ENCODE measurements at regions not wholly inside any gene's neighbourhood (a gene's known extent, or its start where the extent isn't known, plus 50 kb on each side); places are given as distances from the start of the nearest gene placed in this dataset.

DNA sequence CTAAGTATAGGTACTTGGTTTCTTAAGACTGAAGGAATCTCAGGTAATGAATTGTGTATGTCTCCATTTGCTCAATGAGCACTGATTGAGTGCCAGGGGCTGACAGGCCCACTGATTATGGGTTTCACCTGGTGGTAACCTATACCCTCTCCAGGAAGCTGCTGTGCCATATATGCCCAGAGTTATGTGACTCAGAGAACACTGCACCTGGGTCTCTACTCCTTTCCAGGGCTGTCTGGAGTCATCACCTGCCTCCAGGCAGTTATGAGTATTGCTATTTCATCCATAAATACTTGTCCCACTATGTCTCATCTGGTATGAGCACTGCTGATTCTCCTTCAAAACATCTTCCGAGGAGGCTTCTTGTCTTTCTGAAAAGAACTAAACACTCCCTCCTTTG is 692.9 kb downstream of the BCL11B start:
- no peak for DNase-seq (ENCODE audit: low read depth)
- TF ChIP-seq, protein P1, sequence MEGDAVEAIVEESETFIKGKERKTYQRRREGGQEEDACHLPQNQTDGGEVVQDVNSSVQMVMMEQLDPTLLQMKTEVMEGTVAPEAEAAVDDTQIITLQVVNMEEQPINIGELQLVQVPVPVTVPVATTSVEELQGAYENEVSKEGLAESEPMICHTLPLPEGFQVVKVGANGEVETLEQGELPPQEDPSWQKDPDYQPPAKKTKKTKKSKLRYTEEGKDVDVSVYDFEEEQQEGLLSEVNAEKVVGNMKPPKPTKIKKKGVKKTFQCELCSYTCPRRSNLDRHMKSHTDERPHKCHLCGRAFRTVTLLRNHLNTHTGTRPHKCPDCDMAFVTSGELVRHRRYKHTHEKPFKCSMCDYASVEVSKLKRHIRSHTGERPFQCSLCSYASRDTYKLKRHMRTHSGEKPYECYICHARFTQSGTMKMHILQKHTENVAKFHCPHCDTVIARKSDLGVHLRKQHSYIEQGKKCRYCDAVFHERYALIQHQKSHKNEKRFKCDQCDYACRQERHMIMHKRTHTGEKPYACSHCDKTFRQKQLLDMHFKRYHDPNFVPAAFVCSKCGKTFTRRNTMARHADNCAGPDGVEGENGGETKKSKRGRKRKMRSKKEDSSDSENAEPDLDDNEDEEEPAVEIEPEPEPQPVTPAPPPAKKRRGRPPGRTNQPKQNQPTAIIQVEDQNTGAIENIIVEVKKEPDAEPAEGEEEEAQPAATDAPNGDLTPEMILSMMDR (conservative IDR thresholded peaks at IDR 0.05; ENCODE audit: control insufficient read depth, insufficient read depth, low read depth, low read length) = no peak
- H3K4me3 ChIP-seq (ENCODE audit: control insufficient read depth, low read depth, low read length) = no peak overlapping the region

DNA sequence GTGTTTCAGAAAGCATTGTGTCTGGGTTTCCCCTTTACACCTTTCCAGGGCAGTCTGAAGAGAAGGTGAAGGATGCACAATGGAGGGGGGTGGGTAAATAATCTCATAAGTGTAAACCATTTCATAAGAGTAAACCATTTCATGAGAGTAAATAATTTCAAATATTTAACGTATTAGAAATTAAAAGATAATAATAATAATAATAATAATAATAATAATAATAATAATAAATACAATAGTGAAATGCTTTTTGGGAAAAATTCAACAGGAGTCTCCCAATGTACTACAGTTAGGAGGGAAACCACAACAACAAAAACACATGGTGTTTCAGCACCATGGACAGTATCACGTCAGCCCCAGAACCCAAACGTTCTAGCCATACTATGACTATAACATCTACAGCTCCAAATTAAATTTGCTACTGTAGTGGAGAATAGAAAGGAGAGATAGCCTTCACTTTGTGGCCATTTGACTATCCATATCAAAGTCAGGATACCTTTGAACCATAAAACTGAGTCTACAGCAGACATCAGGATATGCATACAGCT is 691.8 kb downstream of the BCL11B start:
- no peak overlapping the region for H3K4me3 ChIP-seq (ENCODE audit: control insufficient read depth, low read depth, low read length)
- no peak for DNase-seq (ENCODE audit: low read depth)
- TF ChIP-seq, protein P1 (conservative IDR thresholded peaks at IDR 0.05; ENCODE audit: control insufficient read depth, insufficient read depth, low read depth, low read length) = no peak

DNA sequence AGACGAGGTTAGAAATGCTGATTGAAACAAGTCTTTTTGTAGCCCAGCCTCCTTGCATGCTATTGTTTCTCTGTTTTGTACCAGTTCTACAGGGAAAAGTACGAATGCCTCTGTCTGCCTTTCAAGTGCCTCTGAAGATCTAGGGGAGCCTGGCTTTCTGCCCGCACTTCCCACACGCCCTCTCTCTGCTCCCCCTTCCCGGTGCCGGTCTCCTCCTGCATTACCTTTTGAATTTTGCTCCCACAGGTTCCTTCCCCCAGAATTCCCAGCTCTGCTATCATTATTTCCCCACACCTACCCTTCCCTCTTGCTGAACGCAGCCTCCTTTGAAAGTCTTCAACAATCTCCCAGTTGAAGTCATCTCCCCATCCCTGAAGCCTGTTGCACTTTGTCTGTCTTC is 689.7 kb downstream of the BCL11B start:
- DNase-seq (ENCODE audit: low read depth) = no peak
- no peak overlapping the region for H3K4me3 ChIP-seq (ENCODE audit: control insufficient read depth, low read depth, low read length)
- TF ChIP-seq, protein P1 (conservative IDR thresholded peaks at IDR 0.05; ENCODE audit: control insufficient read depth, insufficient read depth, low read depth, low read length) = no peak

DNA sequence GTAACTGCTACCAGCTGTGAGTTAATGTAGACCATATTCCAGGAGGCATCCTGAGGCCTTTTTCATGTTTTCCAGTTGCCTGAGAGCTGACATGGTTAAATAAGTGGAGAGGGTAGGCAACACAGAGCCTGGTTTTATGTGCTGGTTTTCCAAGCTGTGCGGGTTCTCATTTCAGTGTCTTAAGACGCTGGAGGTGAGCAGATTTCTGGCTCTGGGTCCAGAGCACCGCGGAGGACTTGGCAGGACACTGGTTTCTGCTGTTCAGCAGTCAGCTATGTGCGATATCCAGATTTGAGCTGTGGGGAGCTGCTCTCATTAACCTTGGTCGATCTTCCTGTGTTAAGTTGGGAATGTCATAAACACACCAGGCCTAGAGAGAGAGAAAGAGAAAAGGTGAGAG is 680.8 kb downstream of the BCL11B start:
- H3K4me3 ChIP-seq (ENCODE audit: control insufficient read depth, low read depth, low read length) = no peak overlapping the region
- DNase-seq (ENCODE audit: low read depth) = no peak
- TF ChIP-seq, protein P1 (conservative IDR thresholded peaks at IDR 0.05; ENCODE audit: control insufficient read depth, insufficient read depth, low read depth, low read length) = no peak

DNA sequence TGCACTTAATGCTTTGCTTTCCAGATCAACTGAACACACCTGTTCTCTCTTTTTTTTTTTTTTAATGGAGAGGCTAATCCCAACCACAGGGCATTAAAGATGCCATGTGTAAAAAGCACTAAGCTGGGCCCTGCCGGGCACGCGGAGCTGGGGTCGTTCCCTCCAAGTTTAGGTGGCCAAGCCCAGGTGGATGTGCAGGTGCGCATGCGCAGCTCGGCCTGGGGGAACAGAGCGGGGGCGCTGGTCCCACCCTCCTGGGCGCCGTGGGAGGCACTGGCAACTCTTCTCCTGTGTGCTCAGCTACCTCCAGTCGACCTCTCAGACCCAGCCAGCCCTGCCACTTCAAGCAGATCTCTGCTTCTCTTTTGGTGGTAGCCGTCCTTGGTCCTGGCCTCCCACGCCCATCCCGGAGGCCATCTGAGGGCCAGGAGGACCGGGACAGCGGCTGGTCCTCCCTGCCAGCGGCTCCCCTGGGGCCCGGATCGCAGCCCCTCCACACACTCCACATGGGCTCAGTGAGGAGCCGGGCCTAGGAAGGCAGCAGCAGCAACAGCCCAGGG is 679.3 kb downstream of the BCL11B start:
- no peak overlapping the region for H3K4me3 ChIP-seq (ENCODE audit: control insufficient read depth, low read depth, low read length)
- TF ChIP-seq, protein P1 (conservative IDR thresholded peaks at IDR 0.05; ENCODE audit: control insufficient read depth, insufficient read depth, low read depth, low read length) = no peak
- no peak for DNase-seq (ENCODE audit: low read depth)

DNA sequence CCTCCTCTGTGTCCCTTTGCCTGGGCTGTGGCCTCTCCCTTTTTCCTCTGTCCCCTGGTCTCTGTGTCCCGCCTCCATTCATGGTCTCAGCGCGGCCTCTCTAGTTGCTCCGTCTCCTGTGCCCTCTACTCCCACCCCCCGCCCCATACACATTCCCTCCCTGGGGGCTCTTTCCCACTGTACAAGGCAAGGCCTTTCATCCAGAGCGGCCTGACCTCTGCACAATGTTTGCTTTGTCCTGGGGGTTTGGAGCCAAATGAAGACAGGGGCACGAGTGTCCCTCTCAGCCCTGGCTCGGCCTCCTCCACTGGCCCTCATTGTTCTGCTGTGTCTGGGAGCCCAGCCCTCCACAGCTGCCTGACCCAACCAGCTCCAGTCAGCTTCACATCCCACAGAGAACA is 678.6 kb downstream of the BCL11B start:
- no peak for DNase-seq (ENCODE audit: low read depth)
- no peak overlapping the region for H3K4me3 ChIP-seq (ENCODE audit: control insufficient read depth, low read depth, low read length)
- TF ChIP-seq, protein P1 (conservative IDR thresholded peaks at IDR 0.05; ENCODE audit: control insufficient read depth, insufficient read depth, low read depth, low read length) = no peak

DNA sequence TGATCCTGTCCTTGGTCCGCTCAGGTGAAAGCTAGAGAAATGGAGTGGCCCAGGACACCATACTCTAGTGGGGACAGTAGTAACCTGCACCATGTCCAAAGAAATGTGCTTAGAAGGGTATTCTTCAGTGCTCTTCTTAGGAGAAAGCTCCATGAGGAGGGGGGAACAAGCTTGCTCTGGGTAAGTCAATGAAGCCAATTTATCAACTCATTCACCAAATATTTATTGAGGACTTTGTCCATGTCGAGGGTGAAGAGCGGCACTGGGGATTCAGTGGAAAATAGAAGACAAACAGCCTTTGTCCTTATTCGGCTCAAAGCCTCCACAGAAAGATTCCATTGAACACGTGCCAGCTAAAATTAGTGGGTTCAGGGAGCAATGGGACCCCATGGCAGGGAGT is 677.8 kb downstream of the BCL11B start:
- no peak for DNase-seq (ENCODE audit: low read depth)
- TF ChIP-seq, protein P1 (conservative IDR thresholded peaks at IDR 0.05; ENCODE audit: control insufficient read depth, insufficient read depth, low read depth, low read length) = no peak
- no peak overlapping the region for H3K4me3 ChIP-seq (ENCODE audit: control insufficient read depth, low read depth, low read length)

Data from fibroblast of mammary gland (primary cell).